GM23338 (cell line): ENCODE measurements at regions not wholly inside any gene's neighbourhood (a gene's known extent, or its start where the extent isn't known, plus 50 kb on each side); places are given as distances from the start of the nearest gene placed in this dataset.

Experiments used
- EZH2 ChIP-seq: fragments of 200-600 bp; sonication (generic); IDR thresholded peaks from one replicate; pipeline ENCODE4 v1.8.0; 2017; ENCODE audit warnings: antibody characterized with exemption, mild to moderate bottlenecking, low read depth; ENCODE audit not compliant: unreplicated experiment
- EZH2phosphoT487 ChIP-seq: fragments of 200-600 bp; sonication (generic); IDR thresholded peaks from one replicate; pipeline ENCODE4 v1.8.1; 2018; ENCODE audit warnings: antibody characterized with exemption; ENCODE audit not compliant: unreplicated experiment
- JUNB ChIP-seq: IDR thresholded peaks from one replicate; pipeline ENCODE4 v1.6.1; 2016; ENCODE audit warnings: antibody characterized with exemption; ENCODE audit not compliant: unreplicated experiment
- POLR2AphosphoS5 ChIP-seq: IDR thresholded peaks from 2 replicates; pipeline ENCODE4 v1.6.1; 2016; ENCODE audit warnings: antibody characterized with exemption, low read depth
- ZNF114 ChIP-seq: fragments of 250-450 bp; sonication (Bioruptor Pico); IDR thresholded peaks from 2 replicates; pipeline ENCODE4 v1.5.0; 2020; ENCODE audit warnings: mild to moderate bottlenecking, moderate library complexity
- TF ChIP-seq, protein P1 (sequence below), 2 experiments: fragments of 200-600 bp in 1 of 2; sonication (generic) in 1 of 2; conservative IDR thresholded peaks; 2 replicates each; pipeline versions ENCODE4 v1.5.1 to v1.6.1; 2016 to 2017; ENCODE audit warnings: antibody characterized with exemption in 2 of 2, low read depth in 2 of 2, mild to moderate bottlenecking in 2 of 2, moderate library complexity in 1 of 2
- TF ChIP-seq, protein P2 (sequence below): fragments of 250-450 bp; sonication (Bioruptor Pico); IDR thresholded peaks from 2 replicates; pipeline ENCODE4 v1.5.0; 2020; ENCODE audit warnings: mild to moderate bottlenecking, moderate library complexity
- TF ChIP-seq, protein P3 (sequence below): IDR thresholded peaks from one replicate; pipeline ENCODE4 v1.6.1; 2018; ENCODE audit warnings: antibody characterized with exemption; ENCODE audit not compliant: unreplicated experiment
- TF ChIP-seq, protein P4 (sequence below): IDR thresholded peaks from 2 replicates; pipeline ENCODE4 v1.6.1; 2016; ENCODE audit warnings: antibody characterized with exemption

DNA sequence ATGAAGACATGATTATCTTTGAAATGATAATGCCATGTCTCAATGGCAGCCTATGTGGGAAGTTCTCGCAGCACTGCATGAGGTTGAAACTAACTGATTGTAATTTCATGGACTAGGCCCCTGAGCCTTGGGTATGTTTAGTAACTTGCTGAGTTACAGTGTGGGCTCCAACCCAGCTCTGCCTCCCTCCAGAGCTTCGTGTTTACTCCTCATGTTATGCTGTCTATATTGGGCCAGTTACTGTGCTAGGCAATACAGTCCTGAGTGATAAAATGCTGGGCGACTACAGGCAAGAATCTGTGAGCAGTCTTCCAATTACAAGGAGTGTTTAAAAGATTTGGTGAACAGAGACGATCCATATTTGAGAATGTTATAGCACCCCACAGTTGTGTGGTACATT lies 530.1 kb upstream of the CDH2 start:
- TF ChIP-seq, protein P1, sequence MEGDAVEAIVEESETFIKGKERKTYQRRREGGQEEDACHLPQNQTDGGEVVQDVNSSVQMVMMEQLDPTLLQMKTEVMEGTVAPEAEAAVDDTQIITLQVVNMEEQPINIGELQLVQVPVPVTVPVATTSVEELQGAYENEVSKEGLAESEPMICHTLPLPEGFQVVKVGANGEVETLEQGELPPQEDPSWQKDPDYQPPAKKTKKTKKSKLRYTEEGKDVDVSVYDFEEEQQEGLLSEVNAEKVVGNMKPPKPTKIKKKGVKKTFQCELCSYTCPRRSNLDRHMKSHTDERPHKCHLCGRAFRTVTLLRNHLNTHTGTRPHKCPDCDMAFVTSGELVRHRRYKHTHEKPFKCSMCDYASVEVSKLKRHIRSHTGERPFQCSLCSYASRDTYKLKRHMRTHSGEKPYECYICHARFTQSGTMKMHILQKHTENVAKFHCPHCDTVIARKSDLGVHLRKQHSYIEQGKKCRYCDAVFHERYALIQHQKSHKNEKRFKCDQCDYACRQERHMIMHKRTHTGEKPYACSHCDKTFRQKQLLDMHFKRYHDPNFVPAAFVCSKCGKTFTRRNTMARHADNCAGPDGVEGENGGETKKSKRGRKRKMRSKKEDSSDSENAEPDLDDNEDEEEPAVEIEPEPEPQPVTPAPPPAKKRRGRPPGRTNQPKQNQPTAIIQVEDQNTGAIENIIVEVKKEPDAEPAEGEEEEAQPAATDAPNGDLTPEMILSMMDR (conservative IDR thresholded peaks at IDR 0.05; ENCODE audit: low read depth in 2 of 2): no peak
- TF ChIP-seq, protein P2, sequence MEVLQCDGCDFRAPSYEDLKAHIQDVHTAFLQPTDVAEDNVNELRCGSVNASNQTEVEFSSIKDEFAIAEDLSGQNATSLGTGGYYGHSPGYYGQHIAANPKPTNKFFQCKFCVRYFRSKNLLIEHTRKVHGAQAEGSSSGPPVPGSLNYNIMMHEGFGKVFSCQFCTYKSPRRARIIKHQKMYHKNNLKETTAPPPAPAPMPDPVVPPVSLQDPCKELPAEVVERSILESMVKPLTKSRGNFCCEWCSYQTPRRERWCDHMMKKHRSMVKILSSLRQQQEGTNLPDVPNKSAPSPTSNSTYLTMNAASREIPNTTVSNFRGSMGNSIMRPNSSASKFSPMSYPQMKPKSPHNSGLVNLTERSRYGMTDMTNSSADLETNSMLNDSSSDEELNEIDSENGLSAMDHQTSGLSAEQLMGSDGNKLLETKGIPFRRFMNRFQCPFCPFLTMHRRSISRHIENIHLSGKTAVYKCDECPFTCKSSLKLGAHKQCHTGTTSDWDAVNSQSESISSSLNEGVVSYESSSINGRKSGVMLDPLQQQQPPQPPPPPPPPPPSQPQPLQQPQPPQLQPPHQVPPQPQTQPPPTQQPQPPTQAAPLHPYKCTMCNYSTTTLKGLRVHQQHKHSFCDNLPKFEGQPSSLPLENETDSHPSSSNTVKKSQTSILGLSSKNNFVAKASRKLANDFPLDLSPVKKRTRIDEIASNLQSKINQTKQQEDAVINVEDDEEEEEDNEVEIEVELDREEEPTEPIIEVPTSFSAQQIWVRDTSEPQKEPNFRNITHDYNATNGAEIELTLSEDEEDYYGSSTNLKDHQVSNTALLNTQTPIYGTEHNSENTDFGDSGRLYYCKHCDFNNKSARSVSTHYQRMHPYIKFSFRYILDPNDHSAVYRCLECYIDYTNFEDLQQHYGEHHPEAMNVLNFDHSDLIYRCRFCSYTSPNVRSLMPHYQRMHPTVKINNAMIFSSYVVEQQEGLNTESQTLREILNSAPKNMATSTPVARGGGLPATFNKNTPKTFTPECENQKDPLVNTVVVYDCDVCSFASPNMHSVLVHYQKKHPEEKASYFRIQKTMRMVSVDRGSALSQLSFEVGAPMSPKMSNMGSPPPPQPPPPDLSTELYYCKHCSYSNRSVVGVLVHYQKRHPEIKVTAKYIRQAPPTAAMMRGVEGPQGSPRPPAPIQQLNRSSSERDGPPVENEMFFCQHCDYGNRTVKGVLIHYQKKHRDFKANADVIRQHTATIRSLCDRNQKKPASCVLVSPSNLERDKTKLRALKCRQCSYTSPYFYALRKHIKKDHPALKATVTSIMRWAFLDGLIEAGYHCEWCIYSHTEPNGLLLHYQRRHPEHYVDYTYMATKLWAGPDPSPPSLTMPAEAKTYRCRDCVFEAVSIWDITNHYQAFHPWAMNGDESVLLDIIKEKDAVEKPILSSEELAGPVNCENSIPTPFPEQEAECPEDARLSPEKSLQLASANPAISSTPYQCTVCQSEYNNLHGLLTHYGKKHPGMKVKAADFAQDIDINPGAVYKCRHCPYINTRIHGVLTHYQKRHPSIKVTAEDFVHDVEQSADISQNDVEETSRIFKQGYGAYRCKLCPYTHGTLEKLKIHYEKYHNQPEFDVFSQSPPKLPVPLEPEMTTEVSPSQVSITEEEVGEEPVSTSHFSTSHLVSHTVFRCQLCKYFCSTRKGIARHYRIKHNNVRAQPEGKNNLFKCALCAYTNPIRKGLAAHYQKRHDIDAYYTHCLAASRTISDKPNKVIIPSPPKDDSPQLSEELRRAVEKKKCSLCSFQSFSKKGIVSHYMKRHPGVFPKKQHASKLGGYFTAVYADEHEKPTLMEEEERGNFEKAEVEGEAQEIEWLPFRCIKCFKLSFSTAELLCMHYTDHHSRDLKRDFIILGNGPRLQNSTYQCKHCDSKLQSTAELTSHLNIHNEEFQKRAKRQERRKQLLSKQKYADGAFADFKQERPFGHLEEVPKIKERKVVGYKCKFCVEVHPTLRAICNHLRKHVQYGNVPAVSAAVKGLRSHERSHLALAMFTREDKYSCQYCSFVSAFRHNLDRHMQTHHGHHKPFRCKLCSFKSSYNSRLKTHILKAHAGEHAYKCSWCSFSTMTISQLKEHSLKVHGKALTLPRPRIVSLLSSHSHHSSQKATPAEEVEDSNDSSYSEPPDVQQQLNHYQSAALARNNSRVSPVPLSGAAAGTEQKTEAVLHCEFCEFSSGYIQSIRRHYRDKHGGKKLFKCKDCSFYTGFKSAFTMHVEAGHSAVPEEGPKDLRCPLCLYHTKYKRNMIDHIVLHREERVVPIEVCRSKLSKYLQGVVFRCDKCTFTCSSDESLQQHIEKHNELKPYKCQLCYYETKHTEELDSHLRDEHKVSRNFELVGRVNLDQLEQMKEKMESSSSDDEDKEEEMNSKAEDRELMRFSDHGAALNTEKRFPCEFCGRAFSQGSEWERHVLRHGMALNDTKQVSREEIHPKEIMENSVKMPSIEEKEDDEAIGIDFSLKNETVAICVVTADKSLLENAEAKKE: no peak
- no peak for TF ChIP-seq EZH2phosphoT487
- TF ChIP-seq, protein P3, sequence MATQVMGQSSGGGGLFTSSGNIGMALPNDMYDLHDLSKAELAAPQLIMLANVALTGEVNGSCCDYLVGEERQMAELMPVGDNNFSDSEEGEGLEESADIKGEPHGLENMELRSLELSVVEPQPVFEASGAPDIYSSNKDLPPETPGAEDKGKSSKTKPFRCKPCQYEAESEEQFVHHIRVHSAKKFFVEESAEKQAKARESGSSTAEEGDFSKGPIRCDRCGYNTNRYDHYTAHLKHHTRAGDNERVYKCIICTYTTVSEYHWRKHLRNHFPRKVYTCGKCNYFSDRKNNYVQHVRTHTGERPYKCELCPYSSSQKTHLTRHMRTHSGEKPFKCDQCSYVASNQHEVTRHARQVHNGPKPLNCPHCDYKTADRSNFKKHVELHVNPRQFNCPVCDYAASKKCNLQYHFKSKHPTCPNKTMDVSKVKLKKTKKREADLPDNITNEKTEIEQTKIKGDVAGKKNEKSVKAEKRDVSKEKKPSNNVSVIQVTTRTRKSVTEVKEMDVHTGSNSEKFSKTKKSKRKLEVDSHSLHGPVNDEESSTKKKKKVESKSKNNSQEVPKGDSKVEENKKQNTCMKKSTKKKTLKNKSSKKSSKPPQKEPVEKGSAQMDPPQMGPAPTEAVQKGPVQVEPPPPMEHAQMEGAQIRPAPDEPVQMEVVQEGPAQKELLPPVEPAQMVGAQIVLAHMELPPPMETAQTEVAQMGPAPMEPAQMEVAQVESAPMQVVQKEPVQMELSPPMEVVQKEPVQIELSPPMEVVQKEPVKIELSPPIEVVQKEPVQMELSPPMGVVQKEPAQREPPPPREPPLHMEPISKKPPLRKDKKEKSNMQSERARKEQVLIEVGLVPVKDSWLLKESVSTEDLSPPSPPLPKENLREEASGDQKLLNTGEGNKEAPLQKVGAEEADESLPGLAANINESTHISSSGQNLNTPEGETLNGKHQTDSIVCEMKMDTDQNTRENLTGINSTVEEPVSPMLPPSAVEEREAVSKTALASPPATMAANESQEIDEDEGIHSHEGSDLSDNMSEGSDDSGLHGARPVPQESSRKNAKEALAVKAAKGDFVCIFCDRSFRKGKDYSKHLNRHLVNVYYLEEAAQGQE: no peak
- no peak for TF ChIP-seq EZH2
- TF ChIP-seq JUNB: no peak
- no peak for TF ChIP-seq ZNF114 (CRISPR knock-in tag)
- no peak for TF ChIP-seq POLR2AphosphoS5
- TF ChIP-seq, protein P4, sequence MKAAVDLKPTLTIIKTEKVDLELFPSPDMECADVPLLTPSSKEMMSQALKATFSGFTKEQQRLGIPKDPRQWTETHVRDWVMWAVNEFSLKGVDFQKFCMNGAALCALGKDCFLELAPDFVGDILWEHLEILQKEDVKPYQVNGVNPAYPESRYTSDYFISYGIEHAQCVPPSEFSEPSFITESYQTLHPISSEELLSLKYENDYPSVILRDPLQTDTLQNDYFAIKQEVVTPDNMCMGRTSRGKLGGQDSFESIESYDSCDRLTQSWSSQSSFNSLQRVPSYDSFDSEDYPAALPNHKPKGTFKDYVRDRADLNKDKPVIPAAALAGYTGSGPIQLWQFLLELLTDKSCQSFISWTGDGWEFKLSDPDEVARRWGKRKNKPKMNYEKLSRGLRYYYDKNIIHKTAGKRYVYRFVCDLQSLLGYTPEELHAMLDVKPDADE: no peak
